ENCODE measurements at regions not wholly inside any gene's neighbourhood (a gene's known extent, or its start where the extent isn't known, plus 50 kb on each side); places are given as distances from the start of the nearest gene placed in this dataset.
"Not testable (repeated sequence)": the region's sequence is repeated elsewhere in the genome, so short reads cannot be mapped to it uniquely, and the experiment has no call there.

- no peak for DNase-seq
These were observed 355.3 kb upstream of the AUTS2 start for GRCh38 chr7:69243016-69243415.

GRCh38 chr7:69244701-69245100 is 353.6 kb upstream of the AUTS2 start:
- no peak for DNase-seq

DNA sequence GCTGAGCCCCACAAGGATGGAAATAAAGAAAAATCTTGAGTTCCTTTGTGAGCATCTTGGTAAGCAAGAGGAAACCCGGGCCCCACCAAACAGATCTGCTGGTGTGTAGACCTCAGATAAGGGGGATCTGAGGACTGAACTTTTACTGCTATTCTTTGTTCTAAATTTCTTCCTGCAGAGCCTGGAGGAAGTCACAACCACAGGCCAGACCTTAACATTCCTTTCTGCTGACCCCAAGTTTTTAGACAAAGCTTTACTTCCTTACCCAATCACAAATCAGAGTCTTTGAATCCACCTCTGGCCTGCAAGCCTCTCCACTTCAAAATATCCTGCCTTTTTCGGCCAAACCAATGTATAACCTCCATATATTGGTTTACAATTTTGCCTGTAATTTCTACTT is 352.6 kb upstream of the AUTS2 start:
- DNase-seq: no peak

GRCh38 chr7:69246758-69247157 is 351.5 kb upstream of the AUTS2 start:
- DNase-seq: no peak

DNA sequence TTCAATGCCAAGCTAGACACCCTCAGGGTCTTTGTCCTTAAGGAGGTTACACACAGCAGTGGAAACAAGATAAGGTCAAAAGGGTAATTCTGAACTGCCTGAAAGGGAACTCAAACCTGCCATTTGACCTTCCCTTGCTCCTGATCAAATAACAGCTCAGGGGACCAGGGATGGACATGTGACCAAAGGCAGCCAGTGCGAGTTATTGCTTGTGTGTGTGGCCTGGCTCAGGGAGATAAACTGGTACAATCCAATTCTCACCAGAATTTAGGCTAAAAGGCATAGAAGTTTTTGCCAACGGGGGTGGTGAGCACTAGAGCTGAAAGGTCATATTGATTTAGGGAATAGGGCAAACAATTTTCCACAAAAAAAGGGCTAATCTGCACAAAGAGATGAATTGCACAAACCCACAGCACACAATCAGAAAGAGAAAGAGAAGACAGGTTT is 349.9 kb upstream of the AUTS2 start:
- not testable (repeated sequence) for DNase-seq

DNA sequence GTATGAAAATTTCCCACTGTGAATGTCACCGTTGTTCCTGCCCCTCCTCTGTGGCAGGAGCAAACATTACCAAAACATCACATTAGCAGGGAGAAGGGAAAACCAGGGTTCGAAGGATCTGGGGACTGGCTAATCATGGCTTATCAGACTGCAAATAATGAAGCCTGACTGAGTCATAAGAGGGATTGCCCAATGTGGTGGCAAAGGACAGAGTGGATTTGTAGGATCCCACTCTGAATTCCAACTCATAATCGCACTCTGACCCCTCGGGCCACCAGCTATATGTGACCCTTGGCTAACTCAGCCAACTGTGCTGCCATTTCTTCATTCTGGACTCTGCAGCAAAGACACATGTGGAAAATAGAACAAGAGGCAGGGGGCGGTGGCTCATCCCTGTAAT is 347.3 kb upstream of the AUTS2 start:
- no peak for DNase-seq

- no peak for DNase-seq
These were observed 343.6 kb upstream of the AUTS2 start for GRCh38 chr7:69254643-69255042.

GRCh38 chr7:69256634-69257081 is 341.6 kb upstream of the AUTS2 start:
- DNase-seq: no peak

- no peak for DNase-seq
These were observed 340.7 kb upstream of the AUTS2 start for GRCh38 chr7:69257592-69257991.

GRCh38 chr7:69259445-69259844 is 338.8 kb upstream of the AUTS2 start:
- no peak for DNase-seq

DNA sequence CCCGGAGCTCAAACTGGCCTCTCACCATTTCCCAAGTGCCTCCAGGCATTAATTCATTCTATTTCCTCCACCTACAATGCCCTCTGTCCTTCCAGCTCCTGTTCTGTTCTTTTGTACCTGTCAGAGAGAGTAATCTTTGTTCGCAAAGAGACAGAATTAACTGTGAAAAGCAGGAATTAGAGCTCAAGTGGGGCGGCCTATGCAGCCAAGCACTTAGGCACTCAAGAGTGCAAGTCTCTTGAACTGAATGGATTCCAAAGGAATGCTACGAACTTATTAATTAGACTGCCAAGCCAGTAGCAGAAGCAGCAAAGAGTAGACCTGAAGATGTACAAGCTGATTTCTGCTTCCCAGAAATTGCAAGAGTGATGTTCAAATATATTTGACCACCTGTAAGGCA is 338.3 kb upstream of the AUTS2 start:
- DNase-seq: no peak

- DNase-seq: no peak
These were observed 334.7 kb upstream of the AUTS2 start for GRCh38 chr7:69263550-69263949.

- DNase-seq: no peak
These were observed 328.5 kb upstream of the AUTS2 start for GRCh38 chr7:69269806-69270205.

DNA sequence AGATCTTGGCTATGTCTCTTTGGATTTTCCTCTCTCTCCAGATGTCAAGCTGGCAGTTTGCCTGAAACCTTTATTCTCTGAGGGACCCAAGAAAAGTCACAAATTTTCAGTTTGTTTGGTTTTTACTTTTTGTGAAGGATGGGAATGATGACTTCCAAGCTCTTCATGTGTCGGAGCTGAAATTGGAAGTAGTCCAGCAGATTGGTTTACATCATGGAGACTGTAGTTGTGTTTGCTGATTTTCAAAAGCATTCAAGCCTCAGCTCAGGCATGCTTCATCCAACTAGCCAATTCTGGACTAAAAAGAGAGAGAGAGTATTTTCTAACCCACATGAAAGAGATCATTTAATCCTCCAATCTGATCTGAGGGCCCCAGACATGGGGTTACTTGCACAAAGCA is 326.2 kb upstream of the AUTS2 start:
- no peak for DNase-seq

DNA sequence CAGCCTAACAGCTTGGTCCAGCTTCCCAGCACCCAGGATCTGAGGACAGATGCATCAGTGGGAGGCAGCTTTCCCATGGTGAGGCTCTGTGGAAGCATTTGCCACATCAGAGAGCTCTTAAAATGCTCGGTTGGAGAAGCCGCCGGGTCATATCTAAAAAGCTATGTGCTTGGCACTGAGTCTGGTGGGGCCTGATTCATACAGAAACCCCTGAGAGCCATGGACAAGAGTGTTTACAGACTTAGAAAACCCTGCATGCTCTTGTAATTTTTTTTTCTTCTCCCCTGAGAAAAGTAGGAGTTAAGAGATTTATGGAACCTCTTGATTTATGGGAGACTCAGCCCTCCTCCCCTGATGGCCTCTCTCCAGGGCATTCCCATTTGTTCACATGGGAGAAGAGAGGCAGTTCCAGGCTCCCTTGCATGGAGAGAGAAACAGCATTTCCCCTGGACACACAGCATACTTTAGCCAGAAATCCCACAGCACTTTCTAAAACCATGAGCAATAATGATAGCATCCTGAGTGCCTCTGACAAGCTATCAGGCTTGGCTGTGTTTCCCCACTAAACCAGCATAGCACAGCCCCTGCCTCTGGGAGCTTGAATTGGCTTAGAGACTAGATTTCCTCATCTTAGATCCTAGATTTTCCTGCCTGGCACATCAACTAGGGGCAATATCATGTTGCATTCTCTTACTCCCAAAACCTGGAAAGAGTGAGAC is 322.1 kb upstream of the AUTS2 start:
- no peak for DNase-seq

DNA sequence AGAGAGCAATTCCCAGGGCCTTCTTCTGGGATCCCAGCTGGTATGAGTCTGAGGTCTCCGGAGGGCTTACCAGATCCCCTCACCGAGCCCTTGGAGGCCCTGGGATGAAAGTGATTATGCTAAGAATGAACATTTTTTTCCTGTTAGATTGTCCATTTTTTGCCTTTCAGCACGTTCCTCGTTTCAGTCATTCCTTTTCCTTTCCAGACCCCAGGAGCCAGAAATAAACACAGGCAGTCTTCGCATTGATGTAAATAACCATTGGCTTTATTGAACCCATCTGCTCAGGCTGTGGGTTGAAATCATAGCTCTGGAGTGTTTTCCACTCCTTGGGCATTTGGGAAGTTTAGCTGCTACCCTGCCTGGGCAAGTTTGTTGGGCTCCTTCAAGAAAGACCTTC is 320.9 kb upstream of the AUTS2 start:
- DNase-seq: no peak

DNA sequence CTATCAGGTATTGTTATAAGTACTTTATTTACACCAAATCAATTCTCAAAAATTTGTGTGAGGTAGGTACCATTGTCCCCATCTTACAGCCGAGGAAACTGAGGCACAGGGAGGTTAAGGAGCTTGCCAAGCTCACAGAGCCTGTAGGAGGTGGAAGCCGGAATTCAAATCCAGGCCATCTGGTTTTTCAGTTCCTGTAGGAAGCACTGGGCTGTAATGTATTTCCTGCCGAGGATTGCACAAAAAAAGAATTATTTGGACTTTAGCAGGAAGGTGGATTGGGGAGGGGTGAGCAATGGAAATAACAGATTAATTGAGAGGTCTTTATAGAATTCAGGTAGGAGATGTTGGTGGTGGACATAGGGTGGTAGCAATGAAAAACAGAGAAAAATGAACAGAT is 315.3 kb upstream of the AUTS2 start:
- DNase-seq: no peak

DNA sequence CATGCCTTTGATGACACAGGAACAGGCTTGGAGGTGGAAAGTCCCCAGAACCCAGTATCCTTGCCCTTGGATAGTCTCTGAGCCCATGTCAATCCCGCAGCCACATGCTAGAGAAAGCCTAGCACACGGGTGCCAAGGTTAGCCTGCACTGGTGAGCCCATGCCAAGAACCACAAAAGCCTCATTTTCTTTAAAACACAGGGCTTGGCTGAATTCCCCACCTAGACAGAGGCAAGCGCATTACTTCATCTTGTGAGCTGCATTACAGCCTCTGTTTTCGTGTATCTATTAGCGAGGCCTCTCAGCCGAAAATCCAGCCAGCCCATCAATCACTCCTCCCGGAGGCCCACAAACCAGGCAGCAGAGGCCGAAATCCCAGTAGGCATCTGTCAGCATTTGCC is 314.9 kb upstream of the AUTS2 start:
- no peak for DNase-seq

GRCh38 chr7:69285854-69286253 is 312.4 kb upstream of the AUTS2 start:
- no peak for DNase-seq

- DNase-seq: no peak
These were observed 302.3 kb upstream of the AUTS2 start for GRCh38 chr7:69295977-69296376.

GRCh38 chr7:69301253-69301652 is 297.0 kb upstream of the AUTS2 start:
- DNase-seq: no peak

DNA sequence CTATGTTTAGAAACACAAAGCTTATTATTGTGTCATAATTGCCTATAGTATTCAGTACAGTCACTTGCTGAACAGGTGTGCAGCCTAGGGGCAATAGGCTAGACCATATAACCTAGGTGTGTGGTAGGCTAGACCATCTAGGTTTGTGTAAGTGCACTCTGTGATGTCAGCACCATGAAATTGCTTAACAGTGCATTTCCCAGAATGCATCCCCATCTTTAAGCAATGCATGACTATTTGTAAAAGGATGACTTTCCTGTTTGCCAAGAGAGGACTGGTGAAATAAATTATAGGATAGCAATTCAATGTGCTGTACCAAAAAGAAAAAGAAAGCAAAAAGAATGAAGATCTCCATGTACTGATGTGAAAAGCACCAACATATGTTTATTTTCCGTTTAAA is 288.7 kb upstream of the AUTS2 start:
- DNase-seq: no peak

DNA sequence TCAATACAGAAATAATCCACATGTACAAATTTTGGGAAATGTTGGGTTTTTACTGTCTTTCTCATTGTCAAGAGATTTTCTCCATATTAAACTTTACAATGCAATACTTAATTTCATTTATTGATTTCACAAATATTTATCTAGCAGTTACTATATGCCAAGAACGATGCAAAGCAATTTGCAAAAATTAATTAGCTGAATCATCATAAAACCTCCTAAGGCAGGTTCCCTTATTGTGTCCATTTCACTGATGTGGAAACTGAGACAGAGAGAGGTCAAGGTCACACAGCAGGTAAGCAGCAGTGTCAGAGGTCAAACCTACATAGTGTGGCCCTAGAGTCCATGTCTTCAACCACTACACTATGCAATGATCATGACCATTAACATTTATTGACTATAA is 286.8 kb upstream of the AUTS2 start:
- DNase-seq: no peak

- not testable (repeated sequence) for DNase-seq
These were observed 284.4 kb upstream of the AUTS2 start for GRCh38 chr7:69313852-69314251.

DNA sequence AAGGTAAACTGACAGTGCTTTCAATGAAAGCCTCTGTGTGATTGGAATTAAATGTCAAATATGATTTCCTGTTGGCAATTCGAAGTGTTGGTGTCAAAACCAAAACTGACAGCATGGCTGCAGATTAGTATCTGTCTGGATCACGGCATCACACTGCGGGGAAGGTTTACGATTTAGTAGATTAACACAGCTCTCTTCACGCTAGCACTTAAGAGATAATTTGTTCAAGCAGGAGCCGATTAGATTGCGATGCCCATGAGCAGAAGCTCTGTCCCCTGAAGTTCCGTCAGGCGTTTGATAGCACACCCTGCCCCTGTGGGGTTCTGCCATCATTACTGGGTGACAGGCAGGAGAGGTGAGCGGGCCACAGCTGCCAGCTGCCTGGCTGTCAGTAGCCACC is 279.5 kb upstream of the AUTS2 start:
- no peak for DNase-seq
